Neural progenitor cell (in vitro differentiated cells): ENCODE measurements at regions not wholly inside any gene's neighbourhood (a gene's known extent, or its start where the extent isn't known, plus 50 kb on each side); places are given as distances from the start of the nearest gene placed in this dataset.
"Not testable (repeated sequence)": the region's sequence is repeated elsewhere in the genome, so short reads cannot be mapped to it uniquely, and the experiment has no call there.

Experiments used
- DNase-seq: peaks from one replicate; pipeline ENCODE4 v3.0.0-alpha.2; 2016; ENCODE audit warnings: low spot score
- H2AFZ ChIP-seq: fragments of 200-600 bp; sonication (generic); replicated peaks from 2 replicates; pipeline ENCODE4 v1.6.1; 2016; ENCODE audit warnings: antibody characterized with exemption
- H3F3A ChIP-seq: fragments of 200-600 bp; sonication (generic); 2 replicates; pipeline ENCODE4 v1.6.1; 2016; ENCODE audit warnings: antibody characterized with exemption, low read depth
- H3K27ac ChIP-seq: fragments of 200-600 bp; sonication (generic); 2 replicates; pipeline ENCODE4 v1.5.1; 2016; ENCODE audit warnings: mild to moderate bottlenecking
- H3K27me3 ChIP-seq: fragments of 200-600 bp; sonication (generic); 2 replicates; pipeline ENCODE4 v1.6.1; 2016; ENCODE audit warnings: mild to moderate bottlenecking, moderate library complexity
- H3K36me3 ChIP-seq: fragments of 200-600 bp; sonication (generic); 2 replicates; pipeline ENCODE4 v1.5.1; 2016
- H3K4me1 ChIP-seq: fragments of 200-600 bp; sonication (generic); 2 replicates; pipeline ENCODE4 v1.6.1; 2016; ENCODE audit warnings: mixed run types
- H3K4me2 ChIP-seq: fragments of 200-600 bp; sonication (generic); 2 replicates; pipeline ENCODE4 v1.6.1; 2016
- H3K4me3 ChIP-seq: fragments of 200-600 bp; sonication (generic); 2 replicates; pipeline ENCODE4 v1.5.1; 2016
- H3K79me2 ChIP-seq: fragments of 200-600 bp; sonication (generic); 2 replicates; pipeline ENCODE4 v1.6.1; 2016; ENCODE audit warnings: low read depth
- H3K9ac ChIP-seq: fragments of 200-600 bp; sonication (generic); 2 replicates; pipeline ENCODE4 v1.6.1; 2016
- H3K9me3 ChIP-seq: fragments of 200-600 bp; sonication (generic); 2 replicates; pipeline ENCODE4 v1.5.1; 2016; ENCODE audit warnings: low read depth
- H4K20me1 ChIP-seq: fragments of 200-600 bp; sonication (generic); 2 replicates; pipeline ENCODE4 v1.6.1; 2016; ENCODE audit warnings: low read depth
- H3K27ac Mint-ChIP-seq: 3 replicates; pipeline ENCODE4 v1.8.0; 2021; ENCODE audit warnings: mixed read lengths
- H3K27me3 Mint-ChIP-seq: 2 replicates; pipeline ENCODE4 v1.8.0; 2022; ENCODE audit warnings: low read depth, mild to moderate bottlenecking, inconsistent platforms, moderate library complexity, mixed read lengths; ENCODE audit not compliant: insufficient read depth
- H3K36me3 Mint-ChIP-seq: 3 replicates; pipeline ENCODE4 v1.8.0; 2021; ENCODE audit warnings: mixed read lengths
- H3K4me1 Mint-ChIP-seq: 3 replicates; pipeline ENCODE4 v1.8.0; 2021; ENCODE audit warnings: mixed read lengths
- H3K4me3 Mint-ChIP-seq: 3 replicates; pipeline ENCODE4 v1.8.0; 2021; ENCODE audit warnings: mild to moderate bottlenecking, moderate library complexity, mixed read lengths
- H3K9me3 Mint-ChIP-seq: 3 replicates; pipeline ENCODE4 v1.8.0; 2020; ENCODE audit warnings: mixed read lengths
- CTCF ChIP-seq: fragments of 200-600 bp; sonication (generic); IDR thresholded peaks from 2 replicates; pipeline ENCODE4 v1.5.1; 2017; ENCODE audit warnings: antibody characterized with exemption, mild to moderate bottlenecking
- EZH2 ChIP-seq: fragments of 200-600 bp; sonication (generic); IDR thresholded peaks from 2 replicates; pipeline ENCODE4 v1.6.1; 2017; ENCODE audit warnings: antibody characterized with exemption, mild to moderate bottlenecking, moderate library complexity
- EZH2phosphoT487 ChIP-seq: fragments of 200-600 bp; sonication (generic); IDR thresholded peaks from 2 replicates; pipeline ENCODE4 v1.6.1; 2017; ENCODE audit warnings: antibody characterized with exemption

GRCh38 chr10:38209332-38209731, 115.2 kb downstream of the ZNF37A start:
- H3K36me3 ChIP-seq: no peaks in the 10 kb centered on the region
- H3K27me3 Mint-ChIP-seq: no peaks in the 10 kb centered on the region
- H3K9me3 Mint-ChIP-seq: peaks cover 3% of the 10 kb centered on the region
- no peaks in the 10 kb centered on the region for H3K4me1 Mint-ChIP-seq
- H3K36me3 Mint-ChIP-seq: no peaks in the 10 kb centered on the region
- H3K27ac ChIP-seq: no peak overlapping the region
- no peaks in the 10 kb centered on the region for H3F3A ChIP-seq
- DNase-seq: no peak
- H3K27ac Mint-ChIP-seq: no peak overlapping the region
- no peaks in the 10 kb centered on the region for H3K4me1 ChIP-seq
- H4K20me1 ChIP-seq: no peaks in the 10 kb centered on the region
- no peaks in the 10 kb centered on the region for H3K79me2 ChIP-seq
- no peak overlapping the region for H2AFZ ChIP-seq
- H3K4me2 ChIP-seq: no peak overlapping the region
- no peaks in the 10 kb centered on the region for H3K27me3 ChIP-seq
- H3K4me3 Mint-ChIP-seq: no peak overlapping the region
- no peak overlapping the region for H3K4me3 ChIP-seq
- peaks cover 21% of the 10 kb centered on the region for H3K9me3 ChIP-seq
- TF ChIP-seq EZH2 (no peak), EZH2phosphoT487 (no peak), CTCF (no peak)
- no peak overlapping the region for H3K9ac ChIP-seq

GRCh38 chr10:38209748-38210147, 115.6 kb downstream of the ZNF37A start:
- H3K4me3 Mint-ChIP-seq, H3K4me3 ChIP-seq, H3F3A ChIP-seq, H3K27me3 Mint-ChIP-seq, H3K36me3 ChIP-seq, H4K20me1 ChIP-seq, H3K27ac Mint-ChIP-seq, H3K9me3 Mint-ChIP-seq, H3K27me3 ChIP-seq, H3K4me1 Mint-ChIP-seq, H3K79me2 ChIP-seq, H3K4me1 ChIP-seq, H3K9ac ChIP-seq, H3K36me3 Mint-ChIP-seq, DNase-seq, H3K4me2 ChIP-seq, H2AFZ ChIP-seq, H3K27ac ChIP-seq: not testable (repeated sequence)
- peaks cover 21% of the 10 kb centered on the region for H3K9me3 ChIP-seq

GRCh38 chr10:38212460-38212859, 118.3 kb downstream of the ZNF37A start:
- H3K4me3 Mint-ChIP-seq: no peak overlapping the region
- TF ChIP-seq EZH2phosphoT487: no peak
- TF ChIP-seq CTCF: no peak
- TF ChIP-seq EZH2: no peak
- no peak overlapping the region for H2AFZ ChIP-seq
- no peak for DNase-seq
- H3K9me3 Mint-ChIP-seq: peaks cover 12% of the 10 kb centered on the region
- H3K4me1 Mint-ChIP-seq: no peaks in the 10 kb centered on the region
- H3K36me3 ChIP-seq: no peaks in the 10 kb centered on the region
- H3K27ac Mint-ChIP-seq: no peak overlapping the region
- no peak overlapping the region for H3K9ac ChIP-seq
- no peaks in the 10 kb centered on the region for H3K36me3 Mint-ChIP-seq
- H3K27ac ChIP-seq: no peak overlapping the region
- no peaks in the 10 kb centered on the region for H3K27me3 Mint-ChIP-seq
- H3K4me1 ChIP-seq: no peaks in the 10 kb centered on the region
- H3F3A ChIP-seq: no peaks in the 10 kb centered on the region
- no peaks in the 10 kb centered on the region for H4K20me1 ChIP-seq
- no peaks in the 10 kb centered on the region for H3K79me2 ChIP-seq
- no peaks in the 10 kb centered on the region for H3K27me3 ChIP-seq
- H3K4me2 ChIP-seq: no peak overlapping the region
- H3K9me3 ChIP-seq: peaks cover 18% of the 10 kb centered on the region
- H3K4me3 ChIP-seq: no peak overlapping the region

GRCh38 chr10:38226385-38226784, 132.2 kb downstream of the ZNF37A start:
- Histone ChIP-seq H3K4me2 (no peak overlapping the region), H3F3A (no peaks in the 10 kb centered on the region), H2AFZ (no peak overlapping the region), H3K9me3 (peaks cover 39% of the 10 kb centered on the region), H4K20me1 (no peaks in the 10 kb centered on the region), H3K9ac (no peak overlapping the region), H3K27ac (no peak overlapping the region), H3K79me2 (no peaks in the 10 kb centered on the region), H3K27me3 (no peaks in the 10 kb centered on the region), H3K4me1 (no peaks in the 10 kb centered on the region), H3K36me3 (no peaks in the 10 kb centered on the region), H3K4me3 (no peak overlapping the region)
- no peaks in the 10 kb centered on the region for H3K4me1 Mint-ChIP-seq
- H3K27ac Mint-ChIP-seq: no peak overlapping the region
- no peak for DNase-seq
- H3K27me3 Mint-ChIP-seq: peaks cover 2% of the 10 kb centered on the region
- no peaks in the 10 kb centered on the region for H3K36me3 Mint-ChIP-seq
- H3K9me3 Mint-ChIP-seq: peaks cover 15% of the 10 kb centered on the region
- no peak overlapping the region for H3K4me3 Mint-ChIP-seq
- TF ChIP-seq CTCF (no peak), EZH2phosphoT487 (no peak), EZH2 (no peak)
